ENCODE measurements at regions not wholly inside any gene's neighbourhood (a gene's known extent, or its start where the extent isn't known, plus 50 kb on each side); places are given as distances from the start of the nearest gene placed in this dataset.
A peak's percentile ranks its signal among the peaks of the same experiment; 100 is the strongest.
"Not testable (repeated sequence)": the region's sequence is repeated elsewhere in the genome, so short reads cannot be mapped to it uniquely, and the experiment has no call there.

GRCh38 chr7:127530148-127530547 is 55.2 kb downstream of the GCC1 start:
- ATAC-seq (no peak), DNase-seq (no peak)
- intact Hi-C loops (cut with micrococcal nuclease) = no loop called here

DNA sequence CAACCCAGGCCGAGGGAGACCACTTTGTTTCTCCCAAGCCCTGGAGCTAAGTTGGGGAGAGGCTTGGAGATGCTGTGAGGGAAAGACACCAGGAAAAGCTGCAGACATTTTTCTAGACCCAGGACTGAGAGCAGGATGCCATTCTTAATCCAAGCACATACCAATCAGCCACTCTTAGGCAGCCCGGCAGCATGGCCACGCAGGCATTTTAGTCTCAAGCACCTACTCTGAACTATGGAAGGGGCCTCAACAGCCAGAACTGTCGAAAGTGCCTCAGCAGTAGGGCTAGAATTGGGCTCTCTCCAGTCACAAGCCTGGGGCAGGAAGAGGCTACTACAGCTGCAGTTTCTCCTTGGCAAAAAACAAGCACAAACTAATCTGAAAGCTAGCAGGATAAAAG is 57.8 kb downstream of the GCC1 start:
- intact Hi-C loops (cut with micrococcal nuclease) = no loop called here

GRCh38 chr7:127525866-127526480 is 59.4 kb downstream of the GCC1 start:
- intact Hi-C loops (cut with micrococcal nuclease) = no loop called here
- no peak for DNase-seq
- ATAC-seq = no peak

More for the DNA sequence above, 57.8 kb downstream of the GCC1 start:
- no peak for ATAC-seq
- no peak for DNase-seq

DNA sequence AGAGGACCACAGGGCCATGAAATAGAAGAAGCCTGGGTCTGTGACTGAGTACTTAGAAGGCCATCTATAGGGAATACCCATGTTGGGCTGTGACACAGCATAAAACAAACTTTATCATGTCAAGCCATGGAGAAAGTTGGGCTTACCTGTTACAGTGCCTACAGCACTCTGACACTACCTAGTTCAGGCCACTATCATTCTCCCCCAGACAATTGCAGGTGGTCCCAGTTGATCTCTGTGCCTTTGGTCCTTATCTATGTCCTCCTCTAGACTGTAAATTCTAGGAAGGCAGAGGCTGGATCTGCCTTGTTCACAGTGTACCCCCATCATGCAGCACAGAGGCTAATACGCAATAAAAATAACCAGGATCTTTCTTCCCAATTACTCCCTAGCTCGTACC is 69.1 kb downstream of the GCC1 start:
- intact Hi-C loops (cut with micrococcal nuclease) = no loop called here
- no peak for ATAC-seq
- DNase-seq = no peak

DNA sequence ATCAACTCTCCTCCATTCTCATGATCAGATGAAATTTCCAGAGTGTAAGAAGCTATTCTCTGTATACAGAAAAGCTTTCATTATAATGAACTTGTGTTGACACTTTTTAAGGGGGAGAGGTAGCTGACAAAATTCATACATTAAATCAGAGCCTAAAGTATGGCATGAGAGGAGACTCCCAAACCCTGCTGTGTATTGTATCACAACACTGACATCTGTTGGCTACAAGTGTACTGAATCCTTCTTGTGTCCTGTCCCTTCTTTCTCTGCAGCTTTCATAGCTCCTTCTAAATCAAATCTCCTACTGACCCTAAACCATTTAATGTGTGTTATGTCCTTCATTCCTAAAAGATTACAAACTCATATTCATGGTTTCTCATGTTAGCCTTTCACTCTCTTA is 70.9 kb downstream of the GCC1 start:
- intact Hi-C loops (cut with micrococcal nuclease) = no loop called here
- DNase-seq = no peak
- ATAC-seq = peak; percentile 45

DNA sequence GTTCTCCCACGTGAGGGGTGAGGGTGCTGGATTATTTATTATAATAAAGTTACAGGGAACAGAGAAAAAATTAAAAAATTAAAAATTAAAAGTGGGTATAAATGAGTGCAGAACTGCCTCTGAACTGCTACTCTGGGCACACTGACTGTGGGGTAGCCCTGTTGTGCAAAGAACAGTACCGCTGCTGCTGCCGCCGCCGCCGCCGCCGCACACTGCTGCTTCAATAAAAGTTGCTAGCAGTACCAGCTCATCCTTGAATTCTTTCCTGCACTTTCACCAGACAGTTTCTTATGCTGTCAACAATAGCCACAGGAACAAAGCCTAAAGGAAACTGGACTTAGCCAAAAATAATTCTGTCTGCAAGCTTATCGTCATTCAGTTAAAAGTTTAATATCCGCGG is 72.1 kb downstream of the GCC1 start:
- DNase-seq = no peak
- no peak for ATAC-seq
- intact Hi-C loops (cut with micrococcal nuclease) = no loop called here

- DNase-seq = no peak
- no peak for ATAC-seq
- intact Hi-C loops (cut with micrococcal nuclease) = no loop called here
Observed at GRCh38 chr7:127512663-127513062, 72.7 kb downstream of the GCC1 start.

GRCh38 chr7:127504715-127505114 is 80.7 kb downstream of the GCC1 start:
- peak; percentile 23 for DNase-seq
- ATAC-seq = no peak
- intact Hi-C loops (cut with micrococcal nuclease) = no loop called here

GRCh38 chr7:127501817-127502216 is 83.6 kb downstream of the GCC1 start:
- intact Hi-C loops (cut with micrococcal nuclease) = no loop called here
- no peak for DNase-seq
- no peak for ATAC-seq

- no peak for ATAC-seq
- intact Hi-C loops (cut with micrococcal nuclease) = no loop called here
- DNase-seq = no peak
Observed at GRCh38 chr7:127487381-127487780, 94.9 kb upstream of the ZNF800 start.

DNA sequence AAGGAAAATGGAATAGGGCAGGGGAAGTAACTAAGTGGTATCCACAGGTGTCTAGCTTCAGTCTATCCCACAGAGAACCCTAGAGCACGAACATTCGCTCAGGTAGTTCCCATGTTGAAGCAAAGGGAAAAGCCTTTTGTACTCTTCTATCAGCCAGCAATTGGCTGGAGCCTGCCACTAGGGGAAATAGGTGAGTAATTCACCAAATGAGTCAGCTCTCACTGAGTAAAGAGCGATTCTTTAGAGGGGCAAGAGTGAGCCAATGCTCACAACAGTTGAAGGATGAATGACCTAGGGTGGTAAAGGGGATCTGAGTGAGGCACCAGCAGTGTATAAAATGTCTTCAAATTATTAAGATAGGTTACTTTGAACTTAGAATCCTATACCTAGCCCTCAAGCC is 94.1 kb upstream of the ZNF800 start:
- no peak for ATAC-seq
- intact Hi-C loops (cut with micrococcal nuclease) = no loop called here
- DNase-seq = no peak

DNA sequence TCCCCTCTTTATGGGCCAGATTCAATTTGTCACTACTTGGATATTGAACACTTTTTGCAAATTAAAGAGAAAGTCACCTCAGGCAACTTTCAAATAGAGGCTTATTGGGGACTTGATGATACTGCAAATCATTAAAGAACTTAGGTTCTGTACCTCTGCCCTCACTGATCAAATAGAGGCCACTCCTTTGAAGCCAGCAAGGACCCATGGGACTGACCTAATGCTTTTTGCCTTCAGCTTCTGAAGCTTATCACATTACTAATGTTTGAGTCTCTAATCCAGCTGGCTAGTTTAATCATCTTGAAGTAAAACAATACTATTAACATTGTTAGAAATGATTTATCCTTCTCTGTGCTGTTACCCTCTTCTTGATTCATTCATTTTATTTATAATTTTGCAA is 93.0 kb upstream of the ZNF800 start:
- intact Hi-C loops (cut with micrococcal nuclease) = no loop called here
- no peak for DNase-seq
- ATAC-seq = no peak

- ATAC-seq (no peak), DNase-seq (no peak)
- intact Hi-C loops (cut with micrococcal nuclease) = no loop called here
Observed at GRCh38 chr7:127484954-127485353, 92.4 kb upstream of the ZNF800 start.

- intact Hi-C loops (cut with micrococcal nuclease) = no loop called here
- ATAC-seq = no peak
Observed at GRCh38 chr7:127478461-127478860, 86.0 kb upstream of the ZNF800 start.

DNA sequence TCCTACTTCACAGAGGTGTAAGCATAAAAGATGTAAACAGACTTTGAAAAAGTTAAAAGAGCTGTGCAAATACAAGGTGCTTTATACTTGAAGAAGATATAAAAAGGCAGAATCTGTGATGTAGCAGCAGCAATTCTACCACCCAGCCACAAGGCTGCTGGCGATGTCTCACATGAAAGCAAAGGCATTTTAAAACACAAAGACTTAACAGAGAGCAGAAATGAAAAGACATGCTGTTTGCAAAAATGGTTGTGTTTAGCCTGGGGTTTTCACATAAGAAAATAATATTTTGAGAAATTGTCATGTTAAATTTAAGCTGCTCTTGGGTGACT is 85.5 kb upstream of the ZNF800 start:
- DNase-seq (no peak), ATAC-seq (no peak)
- intact Hi-C loops (cut with micrococcal nuclease) = no loop called here

More at GRCh38 chr7:127478461-127478860, 86.0 kb upstream of the ZNF800 start:
- DNase-seq = no peak

GRCh38 chr7:127477295-127478023 is 85.0 kb upstream of the ZNF800 start:
- DNase-seq (no peak), ATAC-seq (no peak)
- intact Hi-C loops (cut with micrococcal nuclease) = no loop called here

DNA sequence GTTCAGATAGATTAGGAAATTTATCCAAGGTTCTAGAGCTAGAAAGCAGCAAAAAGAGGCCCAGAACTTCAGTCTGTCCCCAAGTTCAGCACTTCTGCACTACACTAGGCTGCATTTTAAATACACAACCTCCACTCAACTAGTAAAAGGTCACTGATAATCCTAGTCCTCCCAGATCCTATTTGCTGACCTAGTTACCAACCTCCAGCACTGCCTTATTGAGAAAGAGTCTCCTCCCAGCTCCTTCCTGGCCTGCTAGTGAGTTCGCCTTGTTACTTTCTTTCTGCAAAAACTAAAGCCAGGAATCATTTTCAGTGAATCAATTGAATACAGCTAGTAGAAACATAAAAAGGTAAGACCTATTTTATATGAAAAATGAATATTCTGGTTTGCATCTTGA is 84.1 kb upstream of the ZNF800 start:
- intact Hi-C loops (cut with micrococcal nuclease) = no loop called here
- no peak for DNase-seq
- no peak for ATAC-seq

GRCh38 chr7:127474457-127474856 is 81.9 kb upstream of the ZNF800 start:
- ATAC-seq (no peak), DNase-seq (no peak)
- intact Hi-C loops (cut with micrococcal nuclease) = no loop called here

DNA sequence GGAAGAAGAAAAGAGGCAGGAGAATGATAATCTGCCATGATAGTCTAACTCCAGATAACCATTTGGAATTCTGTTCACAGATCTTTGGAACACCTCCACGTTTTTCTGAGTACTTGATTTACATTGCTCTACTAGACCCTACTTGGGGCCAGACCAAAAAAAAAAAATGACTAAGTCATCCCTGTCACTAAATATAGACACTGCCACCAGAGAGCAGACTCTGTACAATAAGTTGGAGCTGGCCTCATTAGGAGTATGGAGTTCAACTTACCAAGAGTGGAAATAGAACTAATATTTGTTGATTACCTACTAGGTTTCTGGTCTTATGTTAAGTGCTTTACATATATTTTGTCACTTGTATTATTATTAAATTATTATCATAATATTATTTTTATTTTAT is 80.9 kb upstream of the ZNF800 start:
- no peak for DNase-seq
- ATAC-seq = no peak
- intact Hi-C loops (cut with micrococcal nuclease) = no loop called here

- no peak for DNase-seq
- ATAC-seq = no peak
- intact Hi-C loops (cut with micrococcal nuclease) = no loop called here
Observed at GRCh38 chr7:127460077-127460476, 67.6 kb upstream of the ZNF800 start.

- ATAC-seq; intact Hi-C loops (cut with micrococcal nuclease); DNase-seq: not testable (repeated sequence)
Observed at GRCh38 chr7:127451258-127451657, 58.8 kb upstream of the ZNF800 start.
